ENCODE measurements at regions not wholly inside any gene's neighbourhood (a gene's known extent, or its start where the extent isn't known, plus 50 kb on each side); places are given as distances from the start of the nearest gene placed in this dataset.

DNA sequence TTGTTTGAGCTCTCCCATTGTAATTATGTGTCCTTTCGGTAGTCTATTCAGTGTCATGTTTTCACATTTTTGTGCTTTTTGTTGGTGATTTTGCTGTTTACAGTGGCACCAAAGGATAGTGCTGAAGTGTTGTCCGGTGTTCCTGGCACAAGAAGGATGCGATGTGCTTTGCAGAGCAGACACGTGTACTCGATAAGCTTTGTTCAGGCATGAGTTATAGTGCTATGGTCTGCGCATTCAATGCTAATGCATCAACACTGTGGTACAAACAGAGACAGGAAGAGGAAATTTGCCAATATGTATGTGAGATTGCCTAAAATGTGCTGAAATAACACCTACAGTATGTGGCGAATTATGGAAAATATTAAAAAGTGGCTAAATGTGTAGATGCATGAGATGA, 913.4 kb upstream of the ACO1 start:
- Histone ChIP-seq H3K27ac (ENCODE audit: low read depth, low read length) (no peak overlapping the region), H4K20me1 (ENCODE audit: insufficient read depth) (no peaks in the 10 kb centered on the region), H3K9ac (ENCODE audit: low read length) (no peak overlapping the region), H3K4me3 (replicated peaks in 1 of 2; ENCODE audit: low read depth in 1 of 2, low read length in 2 of 2) (no peak overlapping the region), H3K27me3 (ENCODE audit: insufficient read depth, low read length) (no peaks in the 10 kb centered on the region), H2AFZ (ENCODE audit: low read depth, low read length, poor library complexity, severe bottlenecking) (no peak overlapping the region), H3K4me2 (ENCODE audit: low read length) (no peak overlapping the region), H3K9me2 (ENCODE audit: insufficient read depth) (no peaks in the 10 kb centered on the region), H3K4me1 (ENCODE audit: control insufficient read depth in 1 of 2, insufficient read depth in 2 of 2, low read length in 2 of 2) (no peaks in the 10 kb centered on the region), H3K9me3 (ENCODE audit: control insufficient read depth in 1 of 2, insufficient read depth in 1 of 2, low read depth in 1 of 2, low read length in 2 of 2) (no peaks in the 10 kb centered on the region; a peak in 1 of 4 replicates), H3K36me3 (ENCODE audit: control insufficient read depth in 1 of 2, insufficient read depth in 2 of 2, low read length in 2 of 2) (no peaks in the 10 kb centered on the region), H3K79me2 (ENCODE audit: insufficient read depth, low read length) (no peaks in the 10 kb centered on the region)
- CTCF ChIA-PET = no interaction called here
- intact Hi-C loops (cut with micrococcal nuclease) = no loop called here
- ATAC-seq (no peak), DNase-seq (ENCODE audit: low read depth, low spot score) (no peak)
- TF ChIP-seq SRF (IDR thresholded peaks at IDR 0.05; ENCODE audit: low read depth) (no peak), EZH2phosphoT487 (IDR thresholded peaks at IDR 0.05; ENCODE audit: borderline replicate concordance) (no peak), JUND (IDR thresholded peaks at IDR 0.05) (no peak), CTCF (IDR thresholded peaks at IDR 0.05 in 2 of 3, conservative IDR thresholded peaks at IDR 0.05 in 1 of 3; ENCODE audit: borderline replicate concordance in 1 of 3, insufficient read depth in 1 of 3, low read depth in 2 of 3, low read length in 2 of 3) (no peak), POLR2AphosphoS5 (IDR thresholded peaks at IDR 0.05; ENCODE audit: low read depth, low read length) (no peak), CBX3 (IDR thresholded peaks at IDR 0.05; ENCODE audit: low read depth) (no peak), ZNF274 (IDR thresholded peaks at IDR 0.05; ENCODE audit: low read depth, low read length) (no peak), EZH2 (IDR thresholded peaks at IDR 0.05) (no peak), EGR1 (IDR thresholded peaks at IDR 0.05; ENCODE audit: low read depth) (no peak)
- TF ChIP-seq, protein P1, sequence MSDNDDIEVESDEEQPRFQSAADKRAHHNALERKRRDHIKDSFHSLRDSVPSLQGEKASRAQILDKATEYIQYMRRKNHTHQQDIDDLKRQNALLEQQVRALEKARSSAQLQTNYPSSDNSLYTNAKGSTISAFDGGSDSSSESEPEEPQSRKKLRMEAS (IDR thresholded peaks at IDR 0.05) = no peak
- TF ChIP-seq, protein P2, sequence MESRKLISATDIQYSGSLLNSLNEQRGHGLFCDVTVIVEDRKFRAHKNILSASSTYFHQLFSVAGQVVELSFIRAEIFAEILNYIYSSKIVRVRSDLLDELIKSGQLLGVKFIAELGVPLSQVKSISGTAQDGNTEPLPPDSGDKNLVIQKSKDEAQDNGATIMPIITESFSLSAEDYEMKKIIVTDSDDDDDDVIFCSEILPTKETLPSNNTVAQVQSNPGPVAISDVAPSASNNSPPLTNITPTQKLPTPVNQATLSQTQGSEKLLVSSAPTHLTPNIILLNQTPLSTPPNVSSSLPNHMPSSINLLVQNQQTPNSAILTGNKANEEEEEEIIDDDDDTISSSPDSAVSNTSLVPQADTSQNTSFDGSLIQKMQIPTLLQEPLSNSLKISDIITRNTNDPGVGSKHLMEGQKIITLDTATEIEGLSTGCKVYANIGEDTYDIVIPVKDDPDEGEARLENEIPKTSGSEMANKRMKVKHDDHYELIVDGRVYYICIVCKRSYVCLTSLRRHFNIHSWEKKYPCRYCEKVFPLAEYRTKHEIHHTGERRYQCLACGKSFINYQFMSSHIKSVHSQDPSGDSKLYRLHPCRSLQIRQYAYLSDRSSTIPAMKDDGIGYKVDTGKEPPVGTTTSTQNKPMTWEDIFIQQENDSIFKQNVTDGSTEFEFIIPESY (IDR thresholded peaks at IDR 0.05; ENCODE audit: extremely low read depth, insufficient replicate concordance, low read length) = no peak
- no TSS peak for BruUV-seq (replicated peaks)
- RAD21 ChIA-PET (ENCODE audit: low non-redundant PET in 1 of 2, low total read pairs in 2 of 2, uncharacterized antibody in 2 of 2, unreplicated experiment in 2 of 2) = no interaction called here
- POLR2A ChIA-PET = no interaction called here
